WTC11 (cell line): ENCODE measurements at regions not wholly inside any gene's neighbourhood (a gene's known extent, or its start where the extent isn't known, plus 50 kb on each side); places are given as distances from the start of the nearest gene placed in this dataset.

Experiments
- ATAC-seq: fragments of 200-7000 bp; cut with Tn5 transposase; 2 replicates; pipeline ENCODE4 v1.10.0; 2021; ENCODE audit warnings: mild to moderate bottlenecking, moderate library complexity
- CTCF ChIA-PET: fragments of 300-600 bp; sonication (Branson Sonifier 250); formaldehyde crosslinking; loops from one replicate; lab custom pipeline; 2021; ENCODE audit warnings: antibody characterized with exemption; lab: Charles Lee
- POLR2A ChIA-PET: fragments of 350-600 bp; sonication (Branson Sonifier 250); formaldehyde crosslinking; loops from one replicate; lab custom pipeline; 2021; ENCODE audit warnings: antibody characterized with exemption; lab: Charles Lee
- DNase-seq: peaks from one replicate; pipeline ENCODE4 v3.0.0; 2021; ENCODE audit warnings: low spot score
- H3K27ac Mint-ChIP-seq: 2 replicates; pipeline ENCODE4 v1.8.0; 2021; ENCODE audit warnings: mixed read lengths
- H3K27me3 Mint-ChIP-seq: 2 replicates; pipeline ENCODE4 v1.8.0; 2021; ENCODE audit warnings: low read depth, mild to moderate bottlenecking, moderate library complexity, mixed read lengths
- H3K36me3 Mint-ChIP-seq: 2 replicates; pipeline ENCODE4 v1.8.0; 2021; ENCODE audit warnings: mixed read lengths
- H3K4me1 Mint-ChIP-seq: 2 replicates; pipeline ENCODE4 v1.8.0; 2022; ENCODE audit warnings: mixed read lengths
- H3K4me3 Mint-ChIP-seq: 2 replicates; pipeline ENCODE4 v1.8.0; 2021; ENCODE audit warnings: mild to moderate bottlenecking, moderate library complexity, mixed read lengths
- H3K9me3 Mint-ChIP-seq: 2 replicates; pipeline ENCODE4 v1.8.0; 2021; ENCODE audit warnings: mixed read lengths
- CDX4 ChIP-seq: fragments of 250-450 bp; sonication (Bioruptor Pico); IDR thresholded peaks from 2 replicates; pipeline ENCODE4 v1.9.0; 2021; ENCODE audit warnings: moderate library complexity, mild to moderate bottlenecking, inconsistent platforms, borderline replicate concordance
- E2F1 ChIP-seq: sonication (generic); formaldehyde crosslinking; IDR thresholded peaks from 2 replicates; pipeline ENCODE4 v1.8.0; 2022; ENCODE audit warnings: mild to moderate bottlenecking, missing genetic modification reagents
- E2F4 ChIP-seq: sonication (generic); formaldehyde crosslinking; IDR thresholded peaks from 2 replicates; pipeline ENCODE4 v1.8.1; 2022; ENCODE audit warnings: low read depth, mild to moderate bottlenecking, moderate library complexity, missing genetic modification reagents, borderline replicate concordance
- E2F5 ChIP-seq: sonication (generic); formaldehyde crosslinking; IDR thresholded peaks from 2 replicates; pipeline ENCODE4 v1.8.1; 2022; ENCODE audit warnings: mild to moderate bottlenecking, moderate library complexity, missing genetic modification reagents
- ELF4 ChIP-seq: sonication (generic); formaldehyde crosslinking; IDR thresholded peaks from 2 replicates; pipeline ENCODE4 v1.8.1; 2022; ENCODE audit warnings: low read depth, mild to moderate bottlenecking, moderate library complexity, missing genetic modification reagents
- FOXP1 ChIP-seq: sonication (generic); formaldehyde crosslinking; IDR thresholded peaks from 2 replicates; pipeline ENCODE4 v1.8.0; 2022; ENCODE audit warnings: missing genetic modification reagents, mild to moderate bottlenecking, moderate library complexity, borderline replicate concordance
- GABPB1 ChIP-seq: sonication (generic); formaldehyde crosslinking; IDR thresholded peaks from 2 replicates; pipeline ENCODE4 v1.8.1; 2023; ENCODE audit warnings: mild to moderate bottlenecking, missing genetic modification reagents
- IRF1 ChIP-seq: sonication (generic); formaldehyde crosslinking; IDR thresholded peaks from 2 replicates; pipeline ENCODE4 v1.8.0; 2023; ENCODE audit warnings: missing genetic modification reagents
- JUN ChIP-seq: sonication (generic); formaldehyde crosslinking; IDR thresholded peaks from 2 replicates; pipeline ENCODE4 v1.8.0; 2023; ENCODE audit warnings: mild to moderate bottlenecking, missing genetic modification reagents
- MXD4 ChIP-seq: fragments of 250-450 bp; sonication (Bioruptor Pico); IDR thresholded peaks from 2 replicates; pipeline ENCODE4 v1.8.0; 2021; ENCODE audit warnings: mild to moderate bottlenecking, moderate library complexity, borderline replicate concordance
- NR1H2 ChIP-seq: sonication (generic); formaldehyde crosslinking; IDR thresholded peaks from 2 replicates; pipeline ENCODE4 v1.9.0; 2021; ENCODE audit warnings: mild to moderate bottlenecking, moderate library complexity, missing genetic modification reagents
- NR3C1 ChIP-seq: sonication (generic); formaldehyde crosslinking; conservative IDR thresholded peaks from 2 replicates; pipeline ENCODE4 v1.8.1; 2023; ENCODE audit warnings: low read depth, mild to moderate bottlenecking, missing genetic modification reagents
- RELA ChIP-seq: sonication (generic); formaldehyde crosslinking; IDR thresholded peaks from 2 replicates; pipeline ENCODE4 v1.8.1; 2022; ENCODE audit warnings: missing genetic modification reagents, mild to moderate bottlenecking, borderline replicate concordance
- SMAD3 ChIP-seq: sonication (generic); formaldehyde crosslinking; IDR thresholded peaks from 2 replicates; pipeline ENCODE4 v1.8.0; 2022; ENCODE audit warnings: missing genetic modification reagents, mild to moderate bottlenecking, borderline replicate concordance
- SP1 ChIP-seq: sonication (generic); formaldehyde crosslinking; conservative IDR thresholded peaks from 2 replicates; pipeline ENCODE4 v1.8.1; 2022; ENCODE audit warnings: missing genetic modification reagents
- TCF7 ChIP-seq: sonication (generic); formaldehyde crosslinking; IDR thresholded peaks from 2 replicates; pipeline ENCODE4 v1.8.0; 2022; ENCODE audit warnings: mild to moderate bottlenecking, low read depth, missing genetic modification reagents, moderate library complexity
- TP53 ChIP-seq: sonication (generic); formaldehyde crosslinking; IDR thresholded peaks from 2 replicates; pipeline ENCODE4 v1.8.1; 2023; ENCODE audit warnings: mild to moderate bottlenecking, missing genetic modification reagents
- USF1 ChIP-seq: sonication (generic); formaldehyde crosslinking; IDR thresholded peaks from 2 replicates; pipeline ENCODE4 v1.8.0; 2022; ENCODE audit warnings: mild to moderate bottlenecking, missing genetic modification reagents
- USF2 ChIP-seq: sonication (generic); formaldehyde crosslinking; IDR thresholded peaks from 2 replicates; pipeline ENCODE4 v1.8.1; 2023; ENCODE audit warnings: mild to moderate bottlenecking, missing genetic modification reagents, moderate library complexity
- ZMAT4 ChIP-seq: fragments of 250-450 bp; sonication (Bioruptor Pico); IDR thresholded peaks from 2 replicates; pipeline ENCODE4 v1.9.0; 2021; ENCODE audit warnings: mild to moderate bottlenecking
- ZNF281 ChIP-seq: sonication (generic); formaldehyde crosslinking; IDR thresholded peaks from 2 replicates; pipeline ENCODE4 v1.8.0; 2023; ENCODE audit warnings: mild to moderate bottlenecking, missing genetic modification reagents
- ZNF423 ChIP-seq: fragments of 250-450 bp; sonication (Bioruptor Pico); IDR thresholded peaks from 2 replicates; pipeline ENCODE4 v2.1.2; 2022; ENCODE audit warnings: mild to moderate bottlenecking, moderate library complexity

- no peak for TF ChIP-seq E2F1 (CRISPR knock-in tag)
- TF ChIP-seq, all 79 proteins: peak for 0
These were observed 107.0 kb upstream of the NUDT12 start (continued) for GRCh38 chr5:103669615-103670014.

- Mint-ChIP-seq H3K4me3 (no peak overlapping the region), H3K9me3 (peaks cover 19% of the 10 kb centered on the region), H3K4me1 (no peaks in the 10 kb centered on the region), H3K27me3 (no peaks in the 10 kb centered on the region), H3K27ac (no peak overlapping the region), H3K36me3 (peaks cover 15% of the 10 kb centered on the region)
- ChIA-PET CTCF (interaction anchor here (0.6 kb wide), 1 partner anchor 156 kb away, joined by 3 read pairs; no protein-coding TSS in a partner anchor), POLR2A (no interaction called here)
- TF ChIP-seq SP1 (CRISPR knock-in tag) (no peak), SMAD3 (CRISPR knock-in tag) (no peak), MXD4 (CRISPR knock-in tag) (no peak), CDX4 (CRISPR knock-in tag) (no peak), USF1 (CRISPR knock-in tag) (no peak), ELF4 (CRISPR knock-in tag) (no peak), ZNF281 (CRISPR knock-in tag) (no peak), NR3C1 (CRISPR knock-in tag) (no peak), USF2 (CRISPR knock-in tag) (no peak)
- ATAC-seq = no peak
- DNase-seq = no peak
These were observed 105.7 kb upstream of the NUDT12 start for GRCh38 chr5:103668281-103668680.

GRCh38 chr5:103667068-103667467, 104.5 kb upstream of the NUDT12 start:
- H3K4me3 Mint-ChIP-seq = no peak overlapping the region
- ATAC-seq = no peak
- H3K4me1 Mint-ChIP-seq = no peaks in the 10 kb centered on the region
- H3K27ac Mint-ChIP-seq = no peak overlapping the region
- no peak for DNase-seq
- POLR2A ChIA-PET = no interaction called here
- H3K36me3 Mint-ChIP-seq = peaks cover 27% of the 10 kb centered on the region
- no peaks in the 10 kb centered on the region for H3K27me3 Mint-ChIP-seq
- TF ChIP-seq NR1H2 (CRISPR knock-in tag) (no peak), TCF7 (no peak)
- CTCF ChIA-PET = no interaction called here
- peaks cover 31% of the 10 kb centered on the region for H3K9me3 Mint-ChIP-seq

GRCh38 chr5:103657301-103657700, 94.7 kb upstream of the NUDT12 start:
- POLR2A ChIA-PET = no interaction called here
- Mint-ChIP-seq H3K27ac (no peak overlapping the region), H3K36me3 (peaks cover 3% of the 10 kb centered on the region)
- TF ChIP-seq GABPB1 (CRISPR knock-in tag) (no peak), IRF1 (CRISPR knock-in tag) (no peak), RELA (CRISPR knock-in tag) (no peak), JUN (no peak), TP53 (CRISPR knock-in tag) (no peak), ZNF423 (CRISPR knock-in tag) (no peak), NR1H2 (CRISPR knock-in tag) (no peak), FOXP1 (CRISPR knock-in tag) (no peak), ZMAT4 (CRISPR knock-in tag) (no peak), E2F5 (CRISPR knock-in tag) (no peak), E2F4 (CRISPR knock-in tag) (no peak)

More at GRCh38 chr5:103657301-103657700, 94.7 kb upstream of the NUDT12 start:
- CTCF ChIA-PET = no interaction called here
- H3K4me3 Mint-ChIP-seq = no peak overlapping the region
- DNase-seq (no peak), ATAC-seq (no peak)
- no peaks in the 10 kb centered on the region for H3K27me3 Mint-ChIP-seq
- peaks cover 11% of the 10 kb centered on the region for H3K9me3 Mint-ChIP-seq
- peaks cover 17% of the 10 kb centered on the region for H3K4me1 Mint-ChIP-seq
